GM10266 (cell line): ENCODE measurements at regions not wholly inside any gene's neighbourhood (a gene's known extent, or its start where the extent isn't known, plus 50 kb on each side); places are given as distances from the start of the nearest gene placed in this dataset.

Source experiments
- DNase-seq: peaks from one replicate; pipeline ENCODE4 v3.0.0; 2012; ENCODE audit errors: extremely low spot score
- CTCF ChIP-seq: IDR thresholded peaks from 2 replicates; pipeline ENCODE4 v1.5.1; 2012; ENCODE audit warnings: mild to moderate bottlenecking, low read depth; ENCODE audit not compliant: control insufficient read depth, insufficient read depth; ENCODE audit errors: missing control alignments

GRCh38 chr20:4600308-4601014 lies 85.8 kb upstream of the PRNP start:
- DNase-seq, result no peak
- no peak for TF ChIP-seq CTCF

GRCh38 chr20:4597215-4597614 lies 89.0 kb upstream of the PRNP start:
- no peak for DNase-seq
- no peak for TF ChIP-seq CTCF

GRCh38 chr20:4593149-4593525 lies 93.1 kb upstream of the PRNP start:
- TF ChIP-seq CTCF, result no peak
- DNase-seq, result no peak

- DNase-seq, result peak; percentile 71
- TF ChIP-seq CTCF, result peak; percentile 98
Measured at GRCh38 chr20:4592316-4593148, 93.7 kb upstream of the PRNP start.

- no peak for DNase-seq
- TF ChIP-seq CTCF, result no peak
Measured at GRCh38 chr20:4591975-4592315, 94.3 kb upstream of the PRNP start.

- no peak for DNase-seq
- TF ChIP-seq CTCF, result no peak
Measured at GRCh38 chr20:4585758-4586157, 100.5 kb upstream of the PRNP start.
